ENCODE measurements at regions not wholly inside any gene's neighbourhood (a gene's known extent, or its start where the extent isn't known, plus 50 kb on each side); places are given as distances from the start of the nearest gene placed in this dataset.

DNA sequence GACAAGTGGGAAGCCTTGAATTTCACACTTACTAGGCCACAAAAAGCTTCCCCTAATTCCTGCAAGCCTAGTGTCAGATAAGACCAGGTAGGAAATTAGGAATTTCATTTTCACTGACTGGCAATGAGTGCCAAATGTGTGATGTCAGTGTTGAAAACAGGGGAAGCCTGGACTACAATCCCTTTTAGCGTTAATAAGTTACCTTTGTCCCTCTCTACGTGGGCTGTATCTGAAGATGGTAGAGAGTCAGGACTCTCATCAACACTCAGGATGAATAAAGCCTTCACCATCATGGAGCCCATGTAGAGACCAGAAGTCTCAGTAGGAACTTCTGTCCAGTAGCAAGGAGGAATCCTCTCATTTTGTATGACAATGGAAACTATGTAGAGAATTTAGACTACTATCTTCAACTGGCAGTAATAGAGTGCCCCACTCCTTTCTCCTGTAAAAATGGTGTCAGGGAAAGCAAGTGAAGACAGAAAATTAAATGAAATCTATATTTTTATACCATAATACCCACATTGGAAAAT is 324.1 kb upstream of the KLHL1 start:
- TF ChIP-seq, protein P1, sequence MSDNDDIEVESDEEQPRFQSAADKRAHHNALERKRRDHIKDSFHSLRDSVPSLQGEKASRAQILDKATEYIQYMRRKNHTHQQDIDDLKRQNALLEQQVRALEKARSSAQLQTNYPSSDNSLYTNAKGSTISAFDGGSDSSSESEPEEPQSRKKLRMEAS (IDR thresholded peaks at IDR 0.05; ENCODE audit: insufficient read depth, insufficient read length) = no peak
- TF ChIP-seq, protein P2, sequence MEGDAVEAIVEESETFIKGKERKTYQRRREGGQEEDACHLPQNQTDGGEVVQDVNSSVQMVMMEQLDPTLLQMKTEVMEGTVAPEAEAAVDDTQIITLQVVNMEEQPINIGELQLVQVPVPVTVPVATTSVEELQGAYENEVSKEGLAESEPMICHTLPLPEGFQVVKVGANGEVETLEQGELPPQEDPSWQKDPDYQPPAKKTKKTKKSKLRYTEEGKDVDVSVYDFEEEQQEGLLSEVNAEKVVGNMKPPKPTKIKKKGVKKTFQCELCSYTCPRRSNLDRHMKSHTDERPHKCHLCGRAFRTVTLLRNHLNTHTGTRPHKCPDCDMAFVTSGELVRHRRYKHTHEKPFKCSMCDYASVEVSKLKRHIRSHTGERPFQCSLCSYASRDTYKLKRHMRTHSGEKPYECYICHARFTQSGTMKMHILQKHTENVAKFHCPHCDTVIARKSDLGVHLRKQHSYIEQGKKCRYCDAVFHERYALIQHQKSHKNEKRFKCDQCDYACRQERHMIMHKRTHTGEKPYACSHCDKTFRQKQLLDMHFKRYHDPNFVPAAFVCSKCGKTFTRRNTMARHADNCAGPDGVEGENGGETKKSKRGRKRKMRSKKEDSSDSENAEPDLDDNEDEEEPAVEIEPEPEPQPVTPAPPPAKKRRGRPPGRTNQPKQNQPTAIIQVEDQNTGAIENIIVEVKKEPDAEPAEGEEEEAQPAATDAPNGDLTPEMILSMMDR (IDR thresholded peaks at IDR 0.05; ENCODE audit: extremely low read depth in 1 of 2, insufficient read depth in 1 of 2, low read depth in 1 of 2, low read length in 2 of 2) = no peak
- TF ChIP-seq JUN (IDR thresholded peaks at IDR 0.05; ENCODE audit: borderline replicate concordance, insufficient read depth, insufficient read length, low read depth) (no peak), EZH2 (IDR thresholded peaks at IDR 0.05; ENCODE audit: borderline replicate concordance, low read depth, low read length, severe bottlenecking) (no peak), POLR2A (IDR thresholded peaks at IDR 0.05; ENCODE audit: low read depth, low read length) (no peak)
